Testis (tissue), 2 donors: ENCODE measurements at regions not wholly inside any gene's neighbourhood (a gene's known extent, or its start where the extent isn't known, plus 50 kb on each side); places are given as distances from the start of the nearest gene placed in this dataset.

ENCODE experiments used
- DNase-seq: peaks from one replicate; pipeline ENCODE4 v3.0.0-alpha.2; 2019
- H3K27ac ChIP-seq, 2 donors: fragments of 200-600 bp; sonication (generic); one replicate each; pipeline ENCODE4 v1.5.1; 2019
- H3K27me3 ChIP-seq: fragments of 200-600 bp; sonication (generic); one replicate; pipeline ENCODE4 v1.5.1; 2019
- H3K36me3 ChIP-seq: fragments of 200-600 bp; sonication (generic); one replicate; pipeline ENCODE4 v1.5.1; 2017; ENCODE audit warnings: low read depth; ENCODE audit errors: missing control alignments
- H3K4me1 ChIP-seq: fragments of 200-600 bp; sonication (generic); one replicate; pipeline ENCODE4 v1.5.1; 2019
- H3K4me3 ChIP-seq, 2 donors: fragments of 200-600 bp; sonication (generic); one replicate each; pipeline ENCODE4 v1.5.1; 2017 to 2019
- H3K9me3 ChIP-seq: fragments of 200-600 bp; sonication (generic); one replicate; pipeline ENCODE4 v1.5.1; 2017
- CTCF ChIP-seq, 3 experiments: fragments of 450-650 bp in 2 of 3; fragments of 200-600 bp in 1 of 3; sonication (generic) in 1 of 3; IDR thresholded peaks; one replicate each; pipeline ENCODE4 v1.5.1; 2016 to 2019; ENCODE audit warnings: antibody characterized with exemption in 3 of 3, mild to moderate bottlenecking in 2 of 3, moderate library complexity in 1 of 3
- POLR2A ChIP-seq: fragments of 450-650 bp; IDR thresholded peaks from one replicate; pipeline ENCODE4 v1.6.1; 2017; ENCODE audit warnings: antibody characterized with exemption, mild to moderate bottlenecking, moderate library complexity
- WGBS, 2 donors: methylation state at CpG; one replicate each; pipeline ENCODE4 v1.1.5; 2018; 5-methylcytosine and 5-hydroxymethylcytosine counted together
- intact Hi-C: fragments of 100-400 bp; cut with DNase I; formaldehyde crosslinking; loops from one replicate; pipeline ENCODE4 v1.15.1; 2023; ENCODE audit warnings: low total_unique reads

GRCh38 chr14:100648474-100649172, 61.4 kb upstream of the BEGAIN start:
- intact Hi-C loops = no loop called here
- Histone ChIP-seq H3K36me3 (no peaks in the 10 kb centered on the region), H3K4me1 (peaks cover 6% of the 10 kb centered on the region), H3K4me3 (no peak overlapping the region), H3K9me3 (no peaks in the 10 kb centered on the region), H3K27ac (no peak overlapping the region), H3K27me3 (no peaks in the 10 kb centered on the region)
- WGBS, 2 donors = 85 to 97% methylated on average over 2 of the region's 2 CpGs
- DNase-seq = no peak
- TF ChIP-seq CTCF (IDR thresholded peaks at IDR 0.05) (no peak), POLR2A (no peak)

DNA sequence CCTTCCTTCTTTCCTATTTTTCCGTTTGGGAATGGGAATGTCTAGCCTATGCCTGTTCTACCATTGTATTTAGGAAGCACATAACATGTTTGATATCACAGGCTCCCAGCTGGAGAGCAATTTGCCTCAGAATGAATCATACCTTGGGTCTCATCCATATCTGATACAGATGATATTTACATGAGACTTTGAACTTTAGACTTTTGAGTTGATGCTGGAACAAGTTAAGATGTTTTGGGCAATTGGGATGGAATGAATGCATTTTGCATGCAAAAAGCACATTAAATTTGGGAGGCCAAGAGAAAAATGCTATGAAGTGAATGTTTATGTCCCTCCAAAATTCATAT, 61.9 kb upstream of the BEGAIN start:
- Histone ChIP-seq H3K36me3 (no peaks in the 10 kb centered on the region), H3K9me3 (no peaks in the 10 kb centered on the region), H3K27ac (no peak overlapping the region), H3K4me1 (peaks cover 6% of the 10 kb centered on the region), H3K4me3 (no peak overlapping the region), H3K27me3 (no peaks in the 10 kb centered on the region)
- WGBS, 2 donors = 89 to 92% methylated on average over 1 of the region's 1 CpG
- intact Hi-C loops = no loop called here
- no peak for DNase-seq
- TF ChIP-seq CTCF (IDR thresholded peaks at IDR 0.05) (no peak), POLR2A (no peak)

GRCh38 chr14:100651999-100652508, 64.8 kb upstream of the BEGAIN start:
- H3K4me3 ChIP-seq = no peak overlapping the region
- no peaks in the 10 kb centered on the region for H3K9me3 ChIP-seq
- no peaks in the 10 kb centered on the region for H3K36me3 ChIP-seq
- H3K4me1 ChIP-seq = no peaks in the 10 kb centered on the region
- no peak overlapping the region for H3K27ac ChIP-seq
- H3K27me3 ChIP-seq = no peaks in the 10 kb centered on the region
- DNase-seq = no peak
- 78 to 81% methylated on average over 2 of the region's 2 CpGs for WGBS, 2 donors
- TF ChIP-seq POLR2A (no peak), CTCF (IDR thresholded peaks at IDR 0.05) (no peak)
- intact Hi-C loops = no loop called here

DNA sequence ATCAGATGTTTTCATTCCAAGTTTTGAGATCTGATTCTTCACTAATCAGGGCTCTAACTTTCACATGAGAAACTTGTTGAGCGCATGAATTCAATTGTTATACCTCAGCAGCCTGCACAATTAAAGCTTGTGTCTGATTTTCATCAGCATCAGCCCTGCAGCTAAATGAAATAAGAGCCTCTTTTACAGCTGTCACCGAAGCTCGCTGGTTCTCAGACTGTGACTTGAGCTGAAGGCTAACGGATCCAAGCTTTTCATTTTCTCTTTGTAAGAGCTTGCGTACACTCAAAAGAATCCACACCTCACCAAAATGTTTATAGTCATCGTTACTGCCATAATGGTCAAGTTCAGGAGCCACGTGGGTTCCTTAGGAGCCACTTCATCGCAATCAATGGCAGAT, 65.5 kb upstream of the BEGAIN start:
- Histone ChIP-seq H3K9me3 (no peaks in the 10 kb centered on the region), H3K36me3 (no peaks in the 10 kb centered on the region), H3K27ac (no peak overlapping the region), H3K4me3 (no peak overlapping the region), H3K4me1 (no peaks in the 10 kb centered on the region), H3K27me3 (no peaks in the 10 kb centered on the region)
- intact Hi-C loops = no loop called here
- TF ChIP-seq POLR2A (no peak), CTCF (IDR thresholded peaks at IDR 0.05) (no peak)
- 90 to 92% methylated on average over 7 to 8 of the region's 8 CpGs for WGBS, 2 donors
- DNase-seq = no peak

- TF ChIP-seq CTCF (IDR thresholded peaks at IDR 0.05) (peak in 2 of 3 experiments; percentile 38 to 49), POLR2A (no peak)
- Histone ChIP-seq H3K4me1 (no peaks in the 10 kb centered on the region), H3K27me3 (no peaks in the 10 kb centered on the region), H3K9me3 (no peaks in the 10 kb centered on the region), H3K36me3 (no peaks in the 10 kb centered on the region), H3K27ac (no peak overlapping the region), H3K4me3 (no peak overlapping the region)
- DNase-seq = no peak
- intact Hi-C loops = no loop called here
- 83 to 94% methylated on average over 9 to 15 of the region's 15 CpGs for WGBS, 2 donors
Observed at GRCh38 chr14:100653409-100653808, 66.2 kb upstream of the BEGAIN start.
